HepG2 (cell line): ENCODE measurements at regions not wholly inside any gene's neighbourhood (a gene's known extent, or its start where the extent isn't known, plus 50 kb on each side); places are given as distances from the start of the nearest gene placed in this dataset.

ENCODE experiments used
- ATAC-seq: fragments of 200-7000 bp; cut with Tn5 transposase; 3 replicates; pipeline ENCODE4 v1.9.1; 2020; ENCODE audit warnings: mild to moderate bottlenecking, moderate library complexity
- BruUV-seq: library from RNA; stranded (reverse); fragments of 400-500 nt; replicated peaks from 2 replicates; lab custom pipeline; 2021; lab: Mats Ljungman, UMichigan
- CTCF ChIA-PET: fragments of 300-600 bp; formaldehyde crosslinking; extraction: SDS; loops from one replicate; lab custom pipeline; 2021; ENCODE audit warnings: low total read pairs, inconsistent platforms, low intra/inter-chr PET ratio; lab: Yijun Ruan, JAX
- POLR2A ChIA-PET: fragments of 350-600 bp; sonication (Branson Sonifier 250); formaldehyde crosslinking; loops from one replicate; lab custom pipeline; 2020; ENCODE audit warnings: antibody characterized with exemption, inconsistent platforms; lab: Yijun Ruan, JAX
- DNase-seq: peaks from one replicate; pipeline ENCODE4 v3.0.0-alpha.2; 2015; ENCODE audit warnings: low spot score
- FAIRE-seq: peaks from 3 replicates; lab custom pipeline; 2011; peaks lifted over from hg19 to GRCh38; lab: Jason Lieb, UNC
- H2AFZ ChIP-seq: one replicate; pipeline ENCODE4 v1.6.1; 2011; ENCODE audit warnings: low read length, inconsistent platforms
- H3K27ac ChIP-seq: fragments of 300-600 bp; 3 replicates; pipeline ENCODE4 v1.8.0; 2011; ENCODE audit warnings: mixed run types, mild to moderate bottlenecking, mixed read lengths, low read length, inconsistent platforms; ENCODE audit not compliant: insufficient read depth; ENCODE audit errors: extremely low read length
- H3K27me3 ChIP-seq, 2 experiments: fragments of 200-600 bp in 1 of 2; 2 replicates in 1 of 2; 3 replicates in 1 of 2; pipeline versions ENCODE4 v1.6.0 to v1.8.0; 2011; ENCODE audit warnings: low read length in 2 of 2, mild to moderate bottlenecking in 2 of 2, moderate library complexity in 2 of 2, inconsistent platforms in 1 of 2; ENCODE audit not compliant: insufficient read depth in 2 of 2, control insufficient read depth in 1 of 2
- H3K36me3 ChIP-seq, 2 experiments: fragments of 200-600 bp in 1 of 2; replicated peaks in 1 of 2; 2 replicates in 1 of 2; 3 replicates in 1 of 2; pipeline versions ENCODE4 v1.5.1 to v1.8.0; 2011; ENCODE audit warnings: low read length in 2 of 2, inconsistent platforms in 1 of 2; ENCODE audit not compliant: insufficient read depth in 2 of 2, control insufficient read depth in 1 of 2
- H3K4me1 ChIP-seq: 2 replicates; pipeline ENCODE4 v1.5.1; 2012; ENCODE audit warnings: low read length, inconsistent platforms; ENCODE audit not compliant: insufficient read depth
- H3K4me2 ChIP-seq: 2 replicates; pipeline ENCODE4 v1.6.0; 2011; ENCODE audit warnings: low read depth, low read length, inconsistent platforms
- H3K4me3 ChIP-seq, 3 experiments: fragments of 200-600 bp in 1 of 3; sonication (generic), shearing (Covaris generic) in 1 of 3; replicated peaks in 1 of 3; 2 replicates each; pipeline ENCODE4 v1.5.1; 2011 to 2016; ENCODE audit warnings: low read length in 3 of 3, inconsistent platforms in 2 of 3, low read depth in 2 of 3, mild to moderate bottlenecking in 2 of 3, control low read depth in 1 of 3, mixed read lengths in 1 of 3; ENCODE audit not compliant: insufficient read depth in 1 of 3
- H3K79me2 ChIP-seq: one replicate; pipeline ENCODE4 v1.6.1; 2011; ENCODE audit warnings: low read length, inconsistent platforms; ENCODE audit not compliant: insufficient read depth
- H3K9ac ChIP-seq: 2 replicates; pipeline ENCODE4 v1.6.0; 2011; ENCODE audit warnings: mild to moderate bottlenecking, low read depth, low read length, inconsistent platforms; ENCODE audit not compliant: insufficient read depth
- H3K9me3 ChIP-seq: 2 replicates; pipeline ENCODE4 v1.5.1; 2012; ENCODE audit warnings: mild to moderate bottlenecking, low read length
- H4K20me1 ChIP-seq: 2 replicates; pipeline ENCODE4 v1.6.0; 2011; ENCODE audit warnings: inconsistent platforms, mild to moderate bottlenecking, low read length, moderate library complexity; ENCODE audit not compliant: insufficient read depth
- DNMT1 ChIP-seq: sonication (generic); formaldehyde crosslinking; IDR thresholded peaks from 2 replicates; pipeline ENCODE4 v1.5.1; 2020; ENCODE audit warnings: mild to moderate bottlenecking, missing genetic modification reagents
- EHMT2 ChIP-seq: fragments of 200-600 bp; sonication (generic); IDR thresholded peaks from 2 replicates; pipeline ENCODE4 v1.7.0; 2017; ENCODE audit warnings: antibody characterized with exemption, low read depth, low read length, borderline replicate concordance
- HOMEZ ChIP-seq: IDR thresholded peaks from 2 replicates; pipeline ENCODE4 v1.6.1; 2016; ENCODE audit warnings: low read depth
- MAFF ChIP-seq: IDR thresholded peaks from 2 replicates; pipeline ENCODE4 v1.6.1; 2011; ENCODE audit warnings: low read depth, low read length, improper control_type of control experiment
- MAFK ChIP-seq, 2 experiments: IDR thresholded peaks in 1 of 2; conservative IDR thresholded peaks in 1 of 2; 2 replicates each; pipeline ENCODE4 v1.6.1; 2011; ENCODE audit warnings: improper control_type of control experiment in 2 of 2, low read length in 2 of 2
- MAX ChIP-seq: IDR thresholded peaks from 2 replicates; pipeline ENCODE4 v1.6.1; 2012; ENCODE audit warnings: inconsistent platforms
- MTA3 ChIP-seq: sonication (generic); formaldehyde crosslinking; IDR thresholded peaks from 2 replicates; pipeline ENCODE4 v1.4.0; 2020; ENCODE audit warnings: missing genetic modification reagents
- MYC ChIP-seq: sonication (generic); formaldehyde crosslinking; IDR thresholded peaks from 2 replicates; pipeline ENCODE4 v1.9.0; 2021; ENCODE audit warnings: missing genetic modification reagents, borderline replicate concordance
- PLSCR1 ChIP-seq: sonication (generic); formaldehyde crosslinking; IDR thresholded peaks from 2 replicates; pipeline ENCODE4 v1.5.0; 2020; ENCODE audit warnings: missing genetic modification reagents, mild to moderate bottlenecking, borderline replicate concordance
- RFXANK ChIP-seq: IDR thresholded peaks from 2 replicates; pipeline ENCODE4 v1.6.1; 2016
- SKI ChIP-seq: fragments of 450-650 bp; IDR thresholded peaks from one replicate; pipeline ENCODE4 v1.6.1; 2018; ENCODE audit warnings: mild to moderate bottlenecking; ENCODE audit not compliant: partially characterized antibody
- SNRNP70 ChIP-seq: fragments of 200-400 bp; formaldehyde crosslinking; IDR thresholded peaks from 2 replicates; pipeline ENCODE4 v1.6.1; 2017; ENCODE audit warnings: mild to moderate bottlenecking, low read depth, low read length, moderate library complexity
- ZNF343 ChIP-seq: sonication (generic); formaldehyde crosslinking; IDR thresholded peaks from 2 replicates; pipeline ENCODE4 v1.4.0; 2020; ENCODE audit warnings: mild to moderate bottlenecking, missing genetic modification reagents
- ZNF552 ChIP-seq: sonication (generic); formaldehyde crosslinking; IDR thresholded peaks from 2 replicates; pipeline ENCODE4 v1.9.0; 2022; ENCODE audit warnings: missing genetic modification reagents, mild to moderate bottlenecking, borderline replicate concordance
- WGBS: methylation state at CpG from one replicate; pipeline ENCODE4 v1.1.6; 2017; ENCODE audit warnings: low lambda C conversion rate; 5-methylcytosine and 5-hydroxymethylcytosine counted together
- in situ Hi-C: cut with HindIII; loops from 2 replicates; pipeline ENCODE4 v1.10.0; 2017; ENCODE audit warnings: low pct_unique_long_range_greater_than_20kb; ENCODE audit not compliant: extremely low pct_ligation_motif_present
- intact Hi-C: fragments of 100-400 bp; cut with micrococcal nuclease; formaldehyde crosslinking; loops from one replicate; pipeline ENCODE4 v1.10.0; 2022; ENCODE audit not compliant: unreplicated experiment

GRCh38 chr12:58795825-58796224, 124.5 kb downstream of the LRIG3 start:
- no peak for TF ChIP-seq ZNF343 (CRISPR knock-in tag)
- TF ChIP-seq EHMT2: no peak
- TF ChIP-seq PLSCR1 (CRISPR knock-in tag): no peak
- TF ChIP-seq DNMT1 (CRISPR knock-in tag): no peak
- no peak for TF ChIP-seq MYC (CRISPR knock-in tag)
- TF ChIP-seq MAX: no peak
- TF ChIP-seq HOMEZ (CRISPR knock-in tag): no peak
- TF ChIP-seq MAFK (conservative IDR thresholded peaks at IDR 0.05 in 1 of 2, IDR thresholded peaks at IDR 0.05 in 1 of 2; ENCODE audit: low read length in 2 of 2): peak; percentile 83 to 89
- no peak for TF ChIP-seq RFXANK (CRISPR knock-in tag)
- no peak for TF ChIP-seq SKI
- no peak for TF ChIP-seq SNRNP70
- TF ChIP-seq MTA3 (CRISPR knock-in tag): no peak
- TF ChIP-seq MAFF: peak; percentile 85
- TF ChIP-seq ZNF552: no peak
- ChIA-PET POLR2A (no interaction called here), CTCF (no interaction called here)

More at GRCh38 chr12:58795825-58796224, 124.5 kb downstream of the LRIG3 start:
- FAIRE-seq (no peak), ATAC-seq (no peak), DNase-seq (no peak)
- no peaks in the 10 kb centered on the region for H4K20me1 ChIP-seq
- no peaks in the 10 kb centered on the region for H3K27me3 ChIP-seq
- H3K4me1 ChIP-seq: no peaks in the 10 kb centered on the region
- BruUV-seq: no TSS peak
- H3K4me2 ChIP-seq: no peak overlapping the region
- no peak overlapping the region for H2AFZ ChIP-seq
- 31% methylated on average over 3 of the region's 3 CpGs for WGBS
- no peak overlapping the region for H3K4me3 ChIP-seq
- no peak overlapping the region for H3K9ac ChIP-seq
- H3K9me3 ChIP-seq: no peaks in the 10 kb centered on the region
- no peaks in the 10 kb centered on the region for H3K79me2 ChIP-seq
- H3K36me3 ChIP-seq: no peaks in the 10 kb centered on the region
- intact Hi-C loops (no loop called here), in situ Hi-C loops (no loop called here)
- no peak overlapping the region for H3K27ac ChIP-seq
